ENCODE measurements at regions not wholly inside any gene's neighbourhood (a gene's known extent, or its start where the extent isn't known, plus 50 kb on each side); places are given as distances from the start of the nearest gene placed in this dataset.

GRCh38 chr9:3008091-3008490, 164.2 kb upstream of the PUM3 start:
- H3K36me3 Mint-ChIP-seq (ENCODE audit: insufficient read depth in 1 of 3, low read depth in 3 of 3): no peaks in the 10 kb centered on the region; a peak in 1 of 7 replicates
- DNase-seq: no peak
- peak overlapping the region in 1 of 3 experiments; percentile 54; a peak in 1 of 7 replicates for H3K27ac Mint-ChIP-seq

More at GRCh38 chr9:3008091-3008490, 164.2 kb upstream of the PUM3 start:
- Histone ChIP-seq H4K8ac (replicated peaks; ENCODE audit: insufficient read length, low read depth, low read length) (no peak overlapping the region), H3K4me2 (ENCODE audit: insufficient read depth, insufficient read length, low read length) (no peak overlapping the region), H3K4ac (ENCODE audit: low read depth, low read length) (no peak overlapping the region), H2AK5ac (ENCODE audit: insufficient read length, low read length) (no peak overlapping the region), H3K23me2 (ENCODE audit: insufficient read length, low read depth, low read length, poor library complexity, severe bottlenecking) (no peaks in the 10 kb centered on the region), H3T11ph (ENCODE audit: low read length) (no peak overlapping the region), H2AFZ (ENCODE audit: low read length) (no peak overlapping the region), H2BK15ac (ENCODE audit: low read depth, low read length) (no peak overlapping the region), H4K5ac (ENCODE audit: insufficient read length, low read depth, low read length) (no peak overlapping the region), H3K56ac (ENCODE audit: insufficient read length, low read depth, low read length) (no peak overlapping the region), H3K27ac (ENCODE audit: insufficient read length, low read depth, low read length) (no peak overlapping the region), H4K20me1 (ENCODE audit: control insufficient read depth, insufficient read depth, insufficient read length) (no peaks in the 10 kb centered on the region), H3K4me1 (ENCODE audit: insufficient read depth, low read length) (no peaks in the 10 kb centered on the region), H2BK12ac (ENCODE audit: insufficient read length, low read depth, low read length) (no peak overlapping the region), H3K79me2 (ENCODE audit: insufficient read depth, low read length) (no peaks in the 10 kb centered on the region), H3K18ac (ENCODE audit: insufficient read length, low read depth, low read length) (no peak overlapping the region), H3K14ac (ENCODE audit: insufficient read depth, low read length) (no peak overlapping the region), H2BK5ac (ENCODE audit: insufficient read length, low read length) (no peak overlapping the region), H2BK20ac (ENCODE audit: low read depth, low read length, poor library complexity, severe bottlenecking) (no peak overlapping the region), H4K91ac (ENCODE audit: insufficient read length, low read depth, low read length) (no peak overlapping the region), H3K23ac (ENCODE audit: insufficient read length, low read depth, low read length) (no peak overlapping the region), H2BK120ac (ENCODE audit: low read depth, low read length, poor library complexity, severe bottlenecking) (no peak overlapping the region), H3K79me1 (ENCODE audit: insufficient read depth, low read depth, low read length, poor library complexity, severe bottlenecking) (no peaks in the 10 kb centered on the region), H3K9ac (ENCODE audit: extremely low read depth, insufficient read length, low read length) (no peak overlapping the region), H3K9me3 (ENCODE audit: control insufficient read depth, low read depth, low read length) (no peaks in the 10 kb centered on the region), H3K27me3 (ENCODE audit: insufficient read depth, low read length) (no peaks in the 10 kb centered on the region)
- Mint-ChIP-seq H3K4me1 (peaks cover 0 to 5% of the 10 kb centered on the region in 2 experiments; a peak in 1 of 4 replicates), H3K27me3 (ENCODE audit: low read depth) (peaks cover 3% of the 10 kb centered on the region; the same call in 1 of the 2 replicates), H3K9me3 (0 out of 5 replicates have a peak, but pooled peaks cover 0 to 2% of the 10 kb centered on the region in 2 experiments), H3K4me3 (no peak overlapping the region)
- TF ChIP-seq CTCF (conservative IDR thresholded peaks at IDR 0.05): peak; percentile 46; the same call in 2 of the 3 replicates
- no CpG with 5 or more reads among the region's 4 CpGs for WGBS (ENCODE audit: extremely low coverage, insufficient read length, low lambda C conversion rate)
